ENCODE measurements at regions not wholly inside any gene's neighbourhood (a gene's known extent, or its start where the extent isn't known, plus 50 kb on each side); places are given as distances from the start of the nearest gene placed in this dataset.

GRCh38 chr11:88402784-88403183, 65.2 kb upstream of the CTSC start:
- Histone ChIP-seq H3K4me1 (no peaks in the 10 kb centered on the region), H3K9me3 (no peaks in the 10 kb centered on the region), H3K27me3 (no peaks in the 10 kb centered on the region), H3K36me3 (no peaks in the 10 kb centered on the region), H3K4me3 (ENCODE audit: low read depth, low read length) (no peak overlapping the region)
- DNase-seq, result no peak
- TF ChIP-seq, protein P1, sequence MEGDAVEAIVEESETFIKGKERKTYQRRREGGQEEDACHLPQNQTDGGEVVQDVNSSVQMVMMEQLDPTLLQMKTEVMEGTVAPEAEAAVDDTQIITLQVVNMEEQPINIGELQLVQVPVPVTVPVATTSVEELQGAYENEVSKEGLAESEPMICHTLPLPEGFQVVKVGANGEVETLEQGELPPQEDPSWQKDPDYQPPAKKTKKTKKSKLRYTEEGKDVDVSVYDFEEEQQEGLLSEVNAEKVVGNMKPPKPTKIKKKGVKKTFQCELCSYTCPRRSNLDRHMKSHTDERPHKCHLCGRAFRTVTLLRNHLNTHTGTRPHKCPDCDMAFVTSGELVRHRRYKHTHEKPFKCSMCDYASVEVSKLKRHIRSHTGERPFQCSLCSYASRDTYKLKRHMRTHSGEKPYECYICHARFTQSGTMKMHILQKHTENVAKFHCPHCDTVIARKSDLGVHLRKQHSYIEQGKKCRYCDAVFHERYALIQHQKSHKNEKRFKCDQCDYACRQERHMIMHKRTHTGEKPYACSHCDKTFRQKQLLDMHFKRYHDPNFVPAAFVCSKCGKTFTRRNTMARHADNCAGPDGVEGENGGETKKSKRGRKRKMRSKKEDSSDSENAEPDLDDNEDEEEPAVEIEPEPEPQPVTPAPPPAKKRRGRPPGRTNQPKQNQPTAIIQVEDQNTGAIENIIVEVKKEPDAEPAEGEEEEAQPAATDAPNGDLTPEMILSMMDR (IDR thresholded peaks at IDR 0.05; ENCODE audit: low read depth, low read length), result no peak

- no peak for DNase-seq
- H3K9me3 ChIP-seq, result no peaks in the 10 kb centered on the region
- TF ChIP-seq, protein P1 (IDR thresholded peaks at IDR 0.05; ENCODE audit: low read depth, low read length), result no peak
- H3K4me3 ChIP-seq (ENCODE audit: low read depth, low read length), result no peak overlapping the region
- no peaks in the 10 kb centered on the region for H3K27me3 ChIP-seq
- H3K4me1 ChIP-seq, result no peaks in the 10 kb centered on the region
- H3K36me3 ChIP-seq, result no peaks in the 10 kb centered on the region
Observed at GRCh38 chr11:88402192-88402715, 64.7 kb upstream of the CTSC start.

- no peaks in the 10 kb centered on the region for H3K9me3 ChIP-seq
- H3K4me3 ChIP-seq (ENCODE audit: low read depth, low read length), result no peak overlapping the region
- no peaks in the 10 kb centered on the region for H3K36me3 ChIP-seq
- TF ChIP-seq, protein P1 (IDR thresholded peaks at IDR 0.05; ENCODE audit: low read depth, low read length), result no peak
- H3K4me1 ChIP-seq, result no peaks in the 10 kb centered on the region
- H3K27me3 ChIP-seq, result no peaks in the 10 kb centered on the region
- no peak for DNase-seq
Observed at GRCh38 chr11:88398791-88399570, 61.4 kb upstream of the CTSC start.

GRCh38 chr11:88398372-88398771, 60.8 kb upstream of the CTSC start:
- no peaks in the 10 kb centered on the region for H3K36me3 ChIP-seq
- DNase-seq, result no peak

DNA sequence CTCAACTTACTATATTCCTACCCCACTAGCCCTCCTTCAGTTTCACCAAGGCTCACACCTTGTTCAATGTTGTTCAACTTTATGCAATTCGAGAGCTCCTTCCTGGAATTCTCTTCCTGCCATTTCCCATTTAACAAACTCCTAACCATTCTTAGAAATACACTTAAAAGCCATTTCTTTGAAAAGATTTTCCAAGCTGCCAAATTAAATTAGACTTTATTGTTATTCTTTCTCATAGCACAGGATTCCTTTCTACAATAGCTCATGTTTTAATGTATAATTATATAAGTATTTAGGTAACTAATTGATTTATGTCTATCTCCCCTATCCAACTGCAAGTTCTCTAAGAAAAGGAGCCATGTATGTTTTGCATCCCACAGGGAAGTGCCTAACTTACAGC, 52.7 kb upstream of the CTSC start:
- no peaks in the 10 kb centered on the region for H3K36me3 ChIP-seq
- TF ChIP-seq, protein P1 (IDR thresholded peaks at IDR 0.05; ENCODE audit: low read depth, low read length), result no peak
- H3K4me1 ChIP-seq, result no peaks in the 10 kb centered on the region
- H3K9me3 ChIP-seq, result no peaks in the 10 kb centered on the region
- H3K4me3 ChIP-seq (ENCODE audit: low read depth, low read length), result no peak overlapping the region
- no peak for DNase-seq
- no peaks in the 10 kb centered on the region for H3K27me3 ChIP-seq

More at GRCh38 chr11:88398372-88398771, 60.8 kb upstream of the CTSC start:
- Histone ChIP-seq H3K27me3 (no peaks in the 10 kb centered on the region), H3K4me3 (ENCODE audit: low read depth, low read length) (no peak overlapping the region), H3K4me1 (no peaks in the 10 kb centered on the region), H3K9me3 (no peaks in the 10 kb centered on the region)
- TF ChIP-seq, protein P1 (IDR thresholded peaks at IDR 0.05; ENCODE audit: low read depth, low read length), result no peak

DNA sequence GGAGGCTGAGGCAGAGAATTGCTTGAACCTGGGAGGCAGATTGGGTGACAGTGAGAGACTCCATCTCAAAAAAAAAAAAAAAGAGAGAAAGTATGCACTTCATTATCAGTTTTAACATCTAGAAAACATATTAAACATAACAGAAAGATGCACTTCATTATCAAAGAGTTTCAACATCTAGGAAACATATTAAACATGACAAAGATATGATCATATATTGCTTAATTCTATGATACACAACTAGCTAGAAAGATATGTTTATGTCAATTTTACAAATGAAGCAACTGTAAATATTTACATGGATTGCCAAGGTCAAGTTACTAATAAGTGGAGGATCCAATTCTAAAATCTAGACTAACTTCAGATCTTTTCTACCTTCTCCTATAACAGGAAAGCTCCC, 50.4 kb upstream of the CTSC start:
- TF ChIP-seq, protein P1 (IDR thresholded peaks at IDR 0.05; ENCODE audit: low read depth, low read length), result no peak
- no peaks in the 10 kb centered on the region for H3K36me3 ChIP-seq
- no peaks in the 10 kb centered on the region for H3K4me1 ChIP-seq
- no peak for DNase-seq
- H3K9me3 ChIP-seq, result no peaks in the 10 kb centered on the region
- H3K4me3 ChIP-seq (ENCODE audit: low read depth, low read length), result no peak overlapping the region
- H3K27me3 ChIP-seq, result no peaks in the 10 kb centered on the region

All from BE2C (cell line).